ENCODE measurements at regions not wholly inside any gene's neighbourhood (a gene's known extent, or its start where the extent isn't known, plus 50 kb on each side); places are given as distances from the start of the nearest gene placed in this dataset.

- no peak for DNase-seq
- CTCF ChIA-PET, result no interaction called here
- no peaks in the 10 kb centered on the region for H3K9me3 Mint-ChIP-seq
- no peaks in the 10 kb centered on the region for H3K27me3 Mint-ChIP-seq
- H3K36me3 Mint-ChIP-seq, result no peaks in the 10 kb centered on the region
- no peak overlapping the region for H3K4me3 Mint-ChIP-seq
- H3K4me1 Mint-ChIP-seq, result no peaks in the 10 kb centered on the region
- H3K27ac Mint-ChIP-seq, result no peak overlapping the region
Measured at GRCh38 chr13:107753291-107753690, 462.0 kb downstream of the LIG4 start.

DNA sequence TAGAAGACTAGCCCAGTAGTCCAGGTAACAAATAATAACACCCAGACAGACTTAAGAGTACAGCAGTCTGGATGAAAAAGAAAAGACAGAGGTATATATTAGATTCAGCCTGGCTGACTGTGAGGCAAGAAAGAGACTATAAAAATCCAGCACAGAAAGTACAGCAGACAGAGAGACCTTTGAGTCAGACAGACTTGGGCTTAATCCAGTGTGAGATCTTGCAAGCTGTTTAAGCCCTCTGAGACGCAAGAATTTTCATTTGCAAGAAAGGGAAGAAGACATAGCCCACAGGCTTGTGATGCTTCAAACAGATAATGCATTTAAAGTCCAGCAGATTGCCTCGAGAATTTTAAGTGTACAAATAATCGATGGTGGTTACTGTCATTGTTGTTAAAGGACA is 471.4 kb downstream of the LIG4 start:
- no peak for DNase-seq
- H3K9me3 Mint-ChIP-seq, result peaks cover 8% of the 10 kb centered on the region
- no peaks in the 10 kb centered on the region for H3K36me3 Mint-ChIP-seq
- no peak overlapping the region for H3K27ac Mint-ChIP-seq
- no peaks in the 10 kb centered on the region for H3K4me1 Mint-ChIP-seq
- no peak overlapping the region for H3K4me3 Mint-ChIP-seq
- H3K27me3 Mint-ChIP-seq, result no peaks in the 10 kb centered on the region
- CTCF ChIA-PET, result no interaction called here

GRCh38 chr13:107743526-107743925 is 471.8 kb downstream of the LIG4 start:
- H3K36me3 Mint-ChIP-seq, result no peaks in the 10 kb centered on the region
- no peaks in the 10 kb centered on the region for H3K4me1 Mint-ChIP-seq
- no peak overlapping the region for H3K4me3 Mint-ChIP-seq
- H3K9me3 Mint-ChIP-seq, result peaks cover 8% of the 10 kb centered on the region
- no peak for DNase-seq
- H3K27ac Mint-ChIP-seq, result no peak overlapping the region
- CTCF ChIA-PET, result no interaction called here
- H3K27me3 Mint-ChIP-seq, result no peaks in the 10 kb centered on the region

DNA sequence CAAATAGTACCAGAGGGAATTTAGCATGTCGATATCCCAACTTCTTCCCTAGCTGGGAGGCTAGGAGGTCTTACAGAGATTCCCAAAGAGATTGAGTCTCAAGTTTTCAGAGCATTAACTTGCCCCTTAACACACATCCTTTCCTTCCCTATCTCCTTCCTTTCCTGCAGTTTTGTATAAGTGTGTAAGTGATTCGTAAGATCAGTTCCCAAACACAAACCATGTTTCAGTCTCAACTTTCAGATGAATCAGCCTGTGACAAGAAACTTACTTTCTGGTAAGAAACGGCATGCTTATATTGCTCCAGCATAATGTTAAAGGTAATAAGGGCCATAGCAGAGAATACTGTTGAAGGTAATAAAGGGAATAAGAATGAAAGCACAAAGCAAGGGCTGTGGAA is 472.2 kb downstream of the LIG4 start:
- DNase-seq, result no peak
- Mint-ChIP-seq H3K9me3 (peaks cover 8% of the 10 kb centered on the region), H3K4me1 (no peaks in the 10 kb centered on the region), H3K27ac (no peak overlapping the region), H3K27me3 (no peaks in the 10 kb centered on the region), H3K36me3 (no peaks in the 10 kb centered on the region), H3K4me3 (no peak overlapping the region)
- CTCF ChIA-PET, result no interaction called here

DNA sequence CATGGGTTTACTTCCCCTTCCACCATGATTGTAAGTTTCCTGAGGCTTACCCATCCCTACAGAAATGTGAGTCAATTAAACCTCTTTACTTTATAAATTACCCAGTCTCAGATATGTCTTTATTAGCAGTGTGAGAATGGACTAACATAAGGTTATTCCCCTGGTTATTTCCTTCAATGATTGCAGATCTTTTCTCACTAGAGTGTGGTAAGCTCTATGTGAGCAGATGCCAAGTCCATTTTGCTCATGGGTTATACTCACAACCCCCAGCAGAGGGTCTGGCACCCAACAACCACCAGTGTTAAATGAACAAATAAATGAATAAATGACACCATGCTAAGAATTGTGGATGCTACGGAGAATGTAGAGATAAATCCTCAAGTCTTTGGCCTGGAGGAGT is 472.8 kb downstream of the LIG4 start:
- no peak overlapping the region for H3K4me3 Mint-ChIP-seq
- CTCF ChIA-PET, result no interaction called here

GRCh38 chr13:107738004-107738403 is 477.3 kb downstream of the LIG4 start:
- Mint-ChIP-seq H3K27ac (no peak overlapping the region), H3K9me3 (peaks cover 5% of the 10 kb centered on the region), H3K27me3 (no peaks in the 10 kb centered on the region), H3K4me3 (no peak overlapping the region), H3K4me1 (no peaks in the 10 kb centered on the region), H3K36me3 (no peaks in the 10 kb centered on the region)
- no peak for DNase-seq
- CTCF ChIA-PET, result no interaction called here

More for the DNA sequence above, 472.8 kb downstream of the LIG4 start:
- Mint-ChIP-seq H3K27ac (no peak overlapping the region), H3K4me1 (no peaks in the 10 kb centered on the region), H3K27me3 (no peaks in the 10 kb centered on the region), H3K36me3 (no peaks in the 10 kb centered on the region), H3K9me3 (peaks cover 8% of the 10 kb centered on the region)
- no peak for DNase-seq

GRCh38 chr13:107736731-107737130 is 478.6 kb downstream of the LIG4 start:
- DNase-seq, result no peak
- Mint-ChIP-seq H3K9me3 (peaks cover 5% of the 10 kb centered on the region), H3K36me3 (no peaks in the 10 kb centered on the region), H3K4me1 (no peaks in the 10 kb centered on the region), H3K27ac (no peak overlapping the region), H3K4me3 (no peak overlapping the region), H3K27me3 (no peaks in the 10 kb centered on the region)
- CTCF ChIA-PET, result no interaction called here

- DNase-seq, result no peak
- H3K4me3 Mint-ChIP-seq, result no peak overlapping the region
- no peaks in the 10 kb centered on the region for H3K4me1 Mint-ChIP-seq
- peaks cover 7% of the 10 kb centered on the region for H3K9me3 Mint-ChIP-seq
- H3K27me3 Mint-ChIP-seq, result no peaks in the 10 kb centered on the region
- no peaks in the 10 kb centered on the region for H3K36me3 Mint-ChIP-seq
- H3K27ac Mint-ChIP-seq, result no peak overlapping the region
- CTCF ChIA-PET, result no interaction called here
Measured at GRCh38 chr13:107736170-107736569, 479.2 kb downstream of the LIG4 start.

DNA sequence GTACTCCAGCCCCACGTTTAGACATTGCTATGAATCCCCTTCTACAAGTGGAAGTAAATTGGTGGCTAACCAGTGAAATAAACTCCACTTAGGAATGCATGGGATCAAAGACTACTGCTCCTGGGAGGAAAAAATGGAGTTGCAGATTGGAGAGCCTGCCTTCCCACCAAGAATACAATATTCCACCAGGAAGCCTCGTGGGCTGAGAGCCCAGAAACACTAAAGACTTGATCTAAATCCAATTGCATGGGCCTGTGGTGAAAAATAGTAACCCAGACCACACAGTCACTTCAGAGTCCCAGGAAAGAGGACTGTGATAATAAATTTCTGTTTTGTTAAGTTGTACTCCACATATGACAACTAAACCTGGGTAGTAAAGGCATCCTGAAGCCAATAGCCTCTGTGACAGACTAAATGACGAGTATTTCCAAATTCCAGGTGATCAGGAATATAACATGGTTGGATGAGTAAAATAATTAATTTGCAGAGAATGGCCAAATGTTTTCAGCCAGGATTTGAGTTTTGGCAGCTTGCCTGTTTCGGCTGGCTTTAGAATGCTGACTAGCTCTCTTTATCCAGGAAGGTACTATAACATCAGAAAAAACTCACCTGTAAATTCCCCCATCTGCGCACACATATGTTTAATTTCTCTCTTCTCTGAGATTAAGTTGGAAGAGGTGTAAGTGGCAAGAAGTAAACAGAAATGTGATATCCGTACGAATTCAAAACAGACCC is 480.3 kb downstream of the LIG4 start:
- Mint-ChIP-seq H3K4me1 (no peaks in the 10 kb centered on the region), H3K27me3 (no peaks in the 10 kb centered on the region), H3K36me3 (no peaks in the 10 kb centered on the region), H3K9me3 (peaks cover 7% of the 10 kb centered on the region), H3K4me3 (no peak overlapping the region), H3K27ac (no peak overlapping the region)
- DNase-seq, result no peak
- CTCF ChIA-PET, result no interaction called here

DNA sequence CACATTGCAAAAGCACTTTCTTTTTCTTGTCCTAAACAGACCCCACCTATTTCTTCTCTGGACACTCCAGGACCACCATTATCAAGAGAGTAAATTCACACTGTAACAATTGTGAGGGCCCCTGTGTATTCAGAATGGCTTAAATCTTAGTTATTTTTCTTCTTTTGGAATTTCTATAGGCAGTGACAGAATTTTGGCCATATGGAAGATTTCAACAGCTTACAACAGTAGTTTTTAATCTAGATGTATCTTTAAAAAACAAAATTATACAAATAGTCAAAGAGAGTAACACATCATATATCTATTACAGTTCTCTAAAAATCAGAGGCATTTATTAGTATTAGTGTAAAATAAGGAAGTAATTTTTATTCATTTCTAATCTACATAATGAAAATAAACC is 482.1 kb downstream of the LIG4 start:
- no peaks in the 10 kb centered on the region for H3K4me1 Mint-ChIP-seq
- H3K4me3 Mint-ChIP-seq, result no peak overlapping the region
- peaks cover 4% of the 10 kb centered on the region for H3K9me3 Mint-ChIP-seq
- H3K27ac Mint-ChIP-seq, result no peak overlapping the region
- no peaks in the 10 kb centered on the region for H3K27me3 Mint-ChIP-seq
- CTCF ChIA-PET, result no interaction called here
- no peaks in the 10 kb centered on the region for H3K36me3 Mint-ChIP-seq
- DNase-seq, result no peak

- Mint-ChIP-seq H3K4me3 (no peak overlapping the region), H3K36me3 (no peaks in the 10 kb centered on the region), H3K27ac (no peak overlapping the region), H3K27me3 (no peaks in the 10 kb centered on the region), H3K4me1 (no peaks in the 10 kb centered on the region), H3K9me3 (peaks cover 9% of the 10 kb centered on the region)
- CTCF ChIA-PET, result no interaction called here
- no peak for DNase-seq
Measured at GRCh38 chr13:107730813-107731212, 484.5 kb downstream of the LIG4 start.

DNA sequence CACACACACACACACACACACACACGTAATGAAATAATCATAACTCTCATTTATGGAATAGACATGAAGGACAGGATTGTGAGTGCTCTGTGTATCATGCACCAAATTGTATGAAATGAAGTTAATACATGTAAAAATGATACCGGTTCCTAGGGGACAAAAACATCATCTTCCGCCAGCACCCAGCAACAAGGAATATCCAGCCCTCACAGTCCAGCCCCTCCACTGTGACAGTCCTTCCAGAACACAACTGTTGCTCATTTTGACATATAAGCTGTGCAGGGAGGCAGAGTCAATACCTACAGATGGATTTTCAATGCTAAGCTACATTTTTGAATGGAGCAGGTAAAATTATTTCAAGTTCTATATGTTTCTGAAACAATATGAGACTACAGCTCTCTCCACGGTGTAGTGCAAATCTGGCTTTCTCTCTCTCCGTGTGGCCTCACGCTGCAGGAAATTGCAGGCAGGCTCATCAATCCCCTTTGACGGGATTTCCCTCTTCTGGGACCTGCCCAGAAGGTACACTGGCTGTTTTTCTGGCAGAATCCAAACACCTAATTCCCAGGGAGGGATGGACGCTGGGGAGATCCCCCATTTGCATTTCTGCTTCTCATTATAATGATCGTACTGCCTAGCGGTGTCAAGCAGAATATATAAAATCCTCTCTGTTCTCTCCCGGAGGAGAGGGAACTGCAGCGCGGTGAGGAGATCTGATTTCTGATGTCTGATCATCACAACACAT is 494.0 kb downstream of the LIG4 start:
- no peaks in the 10 kb centered on the region for H3K36me3 Mint-ChIP-seq
- H3K9me3 Mint-ChIP-seq, result peaks cover 8% of the 10 kb centered on the region
- DNase-seq, result no peak
- no peak overlapping the region for H3K27ac Mint-ChIP-seq
- no peaks in the 10 kb centered on the region for H3K27me3 Mint-ChIP-seq
- H3K4me1 Mint-ChIP-seq, result no peaks in the 10 kb centered on the region
- H3K4me3 Mint-ChIP-seq, result no peak overlapping the region
- CTCF ChIA-PET, result no interaction called here

DNA sequence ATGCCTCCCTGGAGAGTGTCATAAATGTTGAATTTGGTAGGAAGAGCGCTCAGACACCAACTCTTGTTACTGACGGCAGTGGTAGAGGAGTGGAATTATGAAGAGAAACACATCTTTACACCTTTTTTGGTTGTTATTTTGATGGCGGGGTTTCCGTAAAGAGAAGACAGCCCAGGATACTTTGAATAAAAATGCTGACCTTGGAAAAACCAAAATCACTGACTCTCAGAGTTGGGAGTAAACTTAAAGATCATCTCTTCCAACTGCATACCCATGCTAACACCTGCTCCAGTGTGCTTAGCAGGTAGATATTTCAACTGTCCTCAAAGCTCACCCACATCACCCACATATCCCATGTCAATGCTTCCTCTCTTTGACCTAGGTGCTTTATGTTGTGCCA is 498.6 kb downstream of the LIG4 start:
- CTCF ChIA-PET, result no interaction called here

DNA sequence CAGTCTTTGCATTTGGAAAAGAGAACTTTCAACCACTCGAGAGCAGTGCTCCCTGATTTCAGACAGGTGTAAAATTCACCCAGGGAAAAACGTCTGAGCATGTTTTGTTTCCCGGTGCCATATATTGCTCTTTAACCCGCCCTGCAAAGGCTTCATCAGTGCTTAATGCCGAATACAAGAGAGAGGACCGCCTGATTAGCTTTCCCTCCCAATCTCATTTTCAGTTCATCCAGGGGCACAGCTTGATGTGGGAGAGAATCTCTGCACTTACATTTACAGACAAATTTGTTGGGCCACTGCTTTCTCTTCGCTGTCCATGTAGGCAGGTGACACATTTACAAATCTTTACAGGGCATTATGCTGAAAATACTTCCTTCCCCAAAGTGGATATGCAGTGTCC is 499.1 kb downstream of the LIG4 start:
- CTCF ChIA-PET, result no interaction called here
- Mint-ChIP-seq H3K4me3 (no peak overlapping the region), H3K36me3 (no peaks in the 10 kb centered on the region), H3K27ac (no peak overlapping the region), H3K27me3 (no peaks in the 10 kb centered on the region), H3K4me1 (no peaks in the 10 kb centered on the region), H3K9me3 (peaks cover 8% of the 10 kb centered on the region)
- no peak for DNase-seq

More for the DNA sequence above, 498.6 kb downstream of the LIG4 start:
- Mint-ChIP-seq H3K27ac (no peak overlapping the region), H3K9me3 (peaks cover 8% of the 10 kb centered on the region), H3K27me3 (no peaks in the 10 kb centered on the region), H3K4me3 (no peak overlapping the region), H3K36me3 (no peaks in the 10 kb centered on the region), H3K4me1 (no peaks in the 10 kb centered on the region)
- DNase-seq, result no peak

GRCh38 chr13:107715496-107715895 is 499.8 kb downstream of the LIG4 start:
- H3K4me1 Mint-ChIP-seq, result no peaks in the 10 kb centered on the region
- no peaks in the 10 kb centered on the region for H3K36me3 Mint-ChIP-seq
- DNase-seq, result no peak
- H3K4me3 Mint-ChIP-seq, result no peak overlapping the region
- CTCF ChIA-PET, result no interaction called here
- no peak overlapping the region for H3K27ac Mint-ChIP-seq
- no peaks in the 10 kb centered on the region for H3K27me3 Mint-ChIP-seq
- H3K9me3 Mint-ChIP-seq, result peaks cover 8% of the 10 kb centered on the region
